ENCODE measurements at regions not wholly inside any gene's neighbourhood (a gene's known extent, or its start where the extent isn't known, plus 50 kb on each side); places are given as distances from the start of the nearest gene placed in this dataset.

DNA sequence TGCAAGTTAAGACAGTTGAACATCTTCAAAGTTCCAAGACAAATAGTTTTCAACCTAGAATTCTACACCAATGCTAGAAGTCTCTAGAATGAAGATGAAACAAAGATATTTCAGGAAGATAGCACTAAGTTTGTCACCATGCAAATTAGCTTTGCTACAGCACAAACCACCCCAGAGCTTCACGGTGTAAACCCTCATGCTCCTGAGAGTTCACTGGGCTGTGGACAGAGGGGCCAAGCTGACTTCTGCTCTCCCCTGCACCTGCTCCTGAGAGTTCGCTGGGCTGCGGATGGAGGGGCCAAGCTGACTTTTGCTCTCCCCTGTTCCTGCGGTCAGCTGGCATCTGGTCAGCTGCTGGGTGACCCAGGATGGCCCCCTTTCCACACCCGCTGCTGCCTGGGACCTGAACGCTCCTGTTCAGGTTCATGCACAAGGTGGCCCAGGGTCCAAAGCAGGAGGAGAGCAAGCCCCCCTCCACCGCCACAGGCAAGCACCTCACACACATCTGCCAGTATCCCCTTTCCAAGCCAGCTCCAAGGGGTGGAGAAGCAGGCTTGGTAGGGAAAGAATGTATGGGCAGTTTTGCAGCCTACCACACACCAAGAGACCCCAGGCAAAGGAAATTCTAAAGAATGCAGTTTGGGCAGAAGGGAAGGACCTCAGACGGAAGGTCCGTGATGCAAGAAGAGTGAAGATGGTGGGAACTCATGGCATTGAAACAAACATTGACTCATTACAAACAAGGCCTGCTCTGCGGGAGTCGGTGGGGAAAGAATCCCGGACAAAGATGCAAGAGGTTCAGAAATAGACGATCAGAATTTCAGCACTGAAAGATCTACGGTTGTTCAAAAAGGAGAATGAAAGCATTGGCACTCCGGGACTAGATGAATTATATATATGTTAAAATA lies 137.8 kb upstream of the PPP2R2D start:
- no peak for DNase-seq

DNA sequence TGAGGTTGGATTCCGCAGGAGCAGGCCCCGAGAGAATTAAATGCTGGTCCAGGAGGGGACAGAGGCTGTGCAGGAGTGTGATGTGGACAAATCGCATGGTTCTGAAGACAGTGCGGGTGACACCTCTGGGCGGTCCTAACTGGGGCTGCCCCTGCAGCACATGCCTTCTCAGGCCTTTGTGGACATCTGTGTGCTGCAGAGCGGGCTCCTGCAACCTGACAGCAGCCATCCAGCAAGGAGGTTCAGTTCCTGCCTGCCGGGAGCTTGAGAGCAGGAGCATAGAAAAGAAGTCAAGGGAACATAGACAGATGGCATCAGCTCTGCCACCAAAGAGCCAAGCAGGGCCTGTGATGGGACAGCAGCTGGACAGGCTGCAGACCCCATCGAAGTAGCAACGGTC lies 135.9 kb upstream of the PPP2R2D start:
- no peak for DNase-seq

DNA sequence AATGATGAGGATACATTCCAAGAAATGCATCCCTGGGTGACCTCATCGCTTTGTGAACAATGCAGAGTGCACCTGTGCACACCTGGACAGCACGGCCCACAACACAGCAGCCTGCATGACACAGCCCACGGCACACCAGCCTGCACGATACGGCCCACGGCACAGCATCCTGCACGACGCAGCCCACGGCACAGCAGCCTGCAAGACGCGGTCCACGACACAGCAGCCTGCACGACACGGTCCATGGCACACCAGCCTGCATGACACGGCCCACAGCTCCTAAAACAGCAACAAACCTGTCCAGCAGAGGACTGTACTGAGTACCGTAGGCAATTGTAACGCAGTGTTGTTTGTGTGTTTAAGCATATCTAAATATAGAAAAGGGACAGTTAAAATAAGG lies 134.7 kb upstream of the PPP2R2D start:
- no peak for DNase-seq

DNA sequence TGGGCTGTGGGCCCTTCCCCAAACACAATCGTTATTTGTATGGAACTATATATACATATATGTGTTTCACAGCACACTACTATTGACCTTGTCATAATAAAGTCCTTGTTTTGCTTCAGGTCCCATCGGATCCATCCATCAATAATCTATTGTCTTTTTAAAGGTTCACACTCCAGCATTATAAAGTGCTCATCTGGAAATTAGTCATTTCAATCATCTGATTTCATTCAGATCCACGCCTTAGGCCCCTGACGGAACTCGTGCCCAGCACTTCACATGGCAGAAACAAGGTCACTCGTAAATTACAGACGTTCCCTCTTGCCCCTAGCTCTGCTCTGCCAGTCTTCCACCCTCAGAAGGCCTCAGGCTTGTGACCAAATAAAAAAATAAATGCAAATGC lies 133.1 kb upstream of the PPP2R2D start:
- DNase-seq, result no peak

DNA sequence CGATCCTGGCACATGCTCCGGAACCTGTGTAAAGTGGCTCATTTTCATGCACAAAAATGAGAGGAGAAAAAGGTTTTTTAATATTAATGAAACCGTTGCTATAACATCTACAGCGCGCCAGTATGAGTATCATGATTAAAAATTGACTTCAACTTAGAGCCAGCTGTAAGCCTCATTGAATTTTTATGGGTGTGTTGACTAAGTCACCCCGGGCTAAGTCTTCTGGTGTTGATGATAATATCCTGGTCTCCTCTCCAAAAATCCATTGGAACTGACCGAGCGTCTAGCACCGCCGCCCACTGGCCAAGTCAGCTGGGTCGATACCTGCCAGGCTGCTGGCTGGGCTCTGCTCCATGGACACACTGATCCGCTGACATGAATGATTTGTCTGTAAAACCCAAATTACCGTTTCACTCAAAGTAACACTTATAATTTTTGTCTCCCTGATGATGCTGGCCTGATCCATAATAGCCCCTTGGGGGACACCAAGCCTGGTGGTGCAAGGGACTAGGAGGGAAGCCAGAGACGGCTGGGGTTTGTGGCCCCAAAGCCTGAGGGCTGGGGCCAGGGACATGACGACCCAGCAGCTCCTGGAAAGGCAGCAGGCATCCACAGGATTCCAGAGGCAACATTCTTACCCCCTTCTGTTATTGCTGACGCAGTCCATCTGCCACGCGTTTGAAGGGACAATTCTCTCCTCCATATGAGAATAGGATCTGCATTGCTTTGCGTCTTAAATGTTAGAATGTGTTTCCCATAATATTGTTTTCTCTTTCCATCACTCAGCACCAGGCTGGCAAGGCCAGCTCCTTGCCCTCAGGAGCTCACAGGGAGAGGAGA lies 131.0 kb upstream of the PPP2R2D start:
- DNase-seq, result no peak

DNA sequence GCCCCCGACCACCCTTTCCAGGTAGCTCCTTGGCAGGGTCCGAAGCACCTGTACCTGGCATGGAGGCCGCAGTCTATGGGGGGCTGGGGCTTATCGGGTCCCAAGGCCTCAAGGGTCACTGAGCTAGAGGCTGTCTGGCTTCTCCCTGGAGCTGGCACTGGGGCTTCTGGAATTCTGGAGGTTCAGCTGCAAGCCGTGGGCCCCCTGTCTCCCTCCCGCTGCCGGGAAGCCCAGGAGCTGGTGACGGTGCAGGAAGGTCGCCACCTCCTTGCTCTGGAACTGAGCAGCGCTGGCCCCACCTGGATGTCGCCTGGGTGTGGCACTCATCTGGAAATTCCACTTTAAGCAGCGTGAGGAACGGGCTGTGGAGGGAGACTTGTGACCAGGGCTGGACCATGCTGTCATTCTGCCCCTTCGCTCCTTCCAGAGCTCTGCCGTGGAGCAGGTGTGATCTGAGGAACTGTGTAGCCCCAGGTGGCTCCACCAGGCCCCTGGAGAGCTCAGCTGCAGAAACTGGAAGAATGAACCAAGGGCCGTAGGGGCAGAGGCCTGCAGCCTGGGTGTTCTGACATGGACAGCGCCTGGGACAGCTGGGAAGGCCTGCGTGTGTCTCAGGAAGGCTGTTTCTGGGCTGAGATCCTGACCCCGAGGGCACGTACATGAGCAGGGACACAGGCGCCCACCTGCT lies 129.7 kb upstream of the PPP2R2D start:
- DNase-seq, result no peak

DNA sequence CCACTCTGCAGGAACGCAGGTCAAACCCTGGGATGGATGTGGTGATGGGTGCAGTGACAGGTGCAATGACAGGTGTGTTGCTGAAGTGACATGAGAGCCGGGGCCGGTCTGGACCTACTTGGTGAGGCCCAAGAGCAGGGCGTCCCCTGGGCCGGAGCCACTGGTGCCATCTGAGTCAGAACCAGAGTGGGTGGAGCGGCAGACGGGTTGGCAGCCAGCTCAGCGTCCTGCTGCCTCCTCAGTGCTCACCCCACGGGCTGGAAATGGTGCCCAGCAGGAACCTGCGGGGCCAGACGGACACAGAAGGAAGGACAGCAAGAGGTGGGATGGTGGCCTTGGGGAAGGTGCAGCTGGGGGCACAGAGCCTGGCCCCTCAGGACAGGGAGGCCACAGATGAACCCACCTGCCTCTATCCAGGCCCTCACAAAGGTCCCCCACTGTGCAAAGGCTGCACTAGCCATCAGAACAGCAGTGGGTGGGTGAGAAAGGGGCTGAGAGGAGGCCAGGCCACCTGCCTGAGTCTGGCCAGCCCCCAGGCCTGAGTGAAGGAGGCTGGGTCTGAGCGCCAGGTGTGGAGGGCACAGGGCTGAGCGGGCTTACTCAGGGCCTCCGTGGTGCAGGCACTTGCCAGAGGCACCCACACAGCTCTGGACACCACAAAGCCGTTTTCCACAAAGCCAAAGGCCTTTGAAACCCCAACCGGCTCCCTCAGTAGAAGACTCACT lies 129.0 kb upstream of the PPP2R2D start:
- DNase-seq, result no peak

DNA sequence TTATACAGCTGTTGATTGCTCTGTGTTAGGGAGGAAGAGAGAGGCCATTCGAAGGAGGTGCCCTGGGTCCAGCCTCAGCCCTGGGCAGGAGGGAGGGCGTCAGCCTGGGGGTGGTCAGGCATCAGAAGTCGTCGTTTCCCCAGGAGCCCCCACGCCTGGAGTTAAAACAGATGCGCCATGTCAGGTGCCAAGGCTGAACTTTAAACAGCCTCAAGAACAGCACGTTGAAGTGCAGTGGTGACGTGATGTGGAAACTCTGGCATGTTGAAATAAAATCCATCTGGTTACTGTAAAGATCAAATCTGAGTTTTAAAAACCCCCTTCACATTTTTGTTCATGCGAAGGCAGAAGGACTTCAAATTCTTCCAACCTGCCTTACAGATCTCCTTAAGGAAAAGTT lies 128.4 kb upstream of the PPP2R2D start:
- DNase-seq, result no peak

DNA sequence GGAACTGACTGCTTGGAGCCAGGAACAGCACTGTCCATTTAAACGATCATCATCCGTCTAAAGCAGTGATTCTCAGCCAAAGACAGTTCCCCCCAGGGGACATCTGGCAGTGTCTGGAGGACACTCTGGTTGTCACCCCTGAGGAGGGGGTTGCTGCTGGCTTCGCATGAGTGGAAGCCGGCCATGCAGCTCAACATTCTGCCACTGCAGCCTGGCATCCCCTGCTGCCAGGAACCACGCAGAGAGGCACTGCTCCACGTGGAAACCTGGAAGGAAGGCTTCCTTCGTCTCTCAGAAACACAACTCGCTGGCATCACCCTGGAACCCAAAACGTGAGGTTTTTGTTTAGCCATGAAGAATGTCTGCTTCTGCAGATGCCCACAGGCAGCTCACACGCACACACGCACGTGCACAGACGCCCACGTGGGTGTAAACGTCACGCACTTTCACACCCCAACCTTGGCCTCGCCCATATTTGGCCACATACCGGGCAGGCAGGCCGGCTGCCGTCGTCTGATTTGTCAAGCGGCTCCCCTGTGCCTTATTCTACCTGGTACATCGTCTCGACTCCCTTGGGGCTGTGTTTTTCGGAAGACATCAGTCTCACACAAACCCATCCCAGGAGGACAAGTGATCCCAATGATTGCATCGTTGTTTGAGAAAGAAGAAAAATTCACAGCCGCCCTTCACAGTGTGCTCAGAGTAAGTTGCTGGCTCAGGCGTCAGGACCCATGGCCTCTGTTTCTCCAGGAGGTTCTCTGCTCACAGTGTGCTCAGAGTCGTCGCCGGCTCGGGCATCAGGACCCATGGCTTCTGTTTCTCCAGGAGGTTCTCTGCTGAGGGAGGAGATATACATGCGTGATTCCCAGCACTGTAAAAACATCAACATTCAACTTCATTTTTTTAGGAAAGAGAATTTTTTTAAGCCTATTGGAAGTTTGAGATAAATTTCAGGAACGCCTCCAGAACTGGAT lies 127.2 kb upstream of the PPP2R2D start:
- no peak for DNase-seq

DNA sequence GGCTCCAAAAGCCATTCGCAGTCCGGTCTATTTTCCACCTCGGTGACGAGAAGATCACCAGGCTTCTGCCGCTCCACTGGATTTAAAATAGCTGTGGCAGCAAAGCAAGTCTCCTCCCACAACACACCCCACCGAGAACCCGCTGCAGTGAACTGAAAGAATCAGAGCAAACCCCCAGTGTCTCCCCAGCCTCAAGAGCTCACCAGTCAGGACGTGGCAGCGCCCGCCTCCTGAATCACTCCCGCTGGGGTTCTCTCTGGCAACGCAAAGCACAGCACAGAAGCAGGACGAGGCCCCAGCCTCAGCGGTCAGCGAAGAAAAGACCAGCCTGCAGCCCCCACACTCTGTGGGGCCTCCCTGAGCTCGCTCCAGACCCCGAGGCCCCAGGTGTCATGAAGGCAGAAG lies 126.1 kb upstream of the PPP2R2D start:
- DNase-seq, result no peak

DNA sequence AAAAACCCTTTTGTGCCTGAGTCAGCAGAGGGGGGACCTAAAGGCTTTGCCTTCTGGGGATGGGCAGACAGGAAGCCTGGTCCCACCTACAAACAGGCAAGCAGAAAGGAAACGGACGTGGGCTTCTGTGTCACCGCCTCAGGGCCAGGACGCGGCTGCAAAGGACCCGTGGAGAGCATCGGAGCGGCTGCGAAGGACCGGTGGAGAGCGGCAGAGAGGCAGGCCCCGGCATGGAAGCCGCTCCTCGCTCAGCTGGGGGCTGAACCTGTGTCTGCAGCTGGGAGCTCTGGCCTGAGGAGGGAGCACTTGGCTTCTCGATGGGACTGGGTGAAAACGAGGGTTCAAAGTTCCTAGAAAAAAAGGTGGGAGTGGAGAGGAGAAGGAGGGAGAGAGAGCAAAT lies 125.4 kb upstream of the PPP2R2D start:
- DNase-seq, result no peak

DNA sequence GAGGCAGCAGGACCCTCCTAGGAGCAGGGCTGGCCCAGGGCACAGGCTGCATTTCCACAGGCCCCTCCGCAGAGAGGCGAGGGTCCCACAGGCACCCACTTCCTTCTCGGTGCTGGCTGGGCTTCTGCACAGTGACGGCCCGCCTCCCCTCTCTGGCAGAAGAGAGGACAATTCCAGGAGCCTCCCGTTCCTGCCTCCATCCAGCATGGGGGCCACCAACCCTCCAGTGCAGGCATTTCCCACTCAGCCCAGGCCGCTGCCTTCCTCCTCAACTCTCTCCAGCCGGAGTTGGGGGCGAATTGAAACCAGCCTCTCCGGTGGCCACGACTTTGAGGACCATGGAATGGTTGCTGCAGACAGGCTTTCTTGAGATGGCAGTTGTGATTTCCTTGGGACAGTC lies 125.0 kb upstream of the PPP2R2D start:
- no peak for DNase-seq

DNA sequence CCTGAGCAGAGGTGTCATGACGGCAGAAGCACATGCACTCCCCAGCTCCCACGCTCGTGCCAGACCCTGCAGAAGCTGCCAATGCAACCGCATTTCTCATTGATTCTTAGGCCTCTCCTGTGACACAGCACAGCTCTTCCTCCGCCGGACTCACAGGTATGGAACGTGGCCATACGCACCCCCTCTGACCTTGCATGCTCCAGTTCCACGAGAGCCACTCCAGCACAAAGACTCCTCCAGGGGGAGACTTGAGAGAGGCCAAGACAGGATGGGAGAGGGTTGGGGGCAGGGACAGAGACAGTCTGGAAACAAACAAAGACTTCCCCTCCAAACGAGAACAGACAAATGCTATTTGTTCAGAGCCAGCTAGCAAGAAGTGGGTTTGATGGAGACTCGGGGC lies 124.3 kb upstream of the PPP2R2D start:
- DNase-seq, result no peak

DNA sequence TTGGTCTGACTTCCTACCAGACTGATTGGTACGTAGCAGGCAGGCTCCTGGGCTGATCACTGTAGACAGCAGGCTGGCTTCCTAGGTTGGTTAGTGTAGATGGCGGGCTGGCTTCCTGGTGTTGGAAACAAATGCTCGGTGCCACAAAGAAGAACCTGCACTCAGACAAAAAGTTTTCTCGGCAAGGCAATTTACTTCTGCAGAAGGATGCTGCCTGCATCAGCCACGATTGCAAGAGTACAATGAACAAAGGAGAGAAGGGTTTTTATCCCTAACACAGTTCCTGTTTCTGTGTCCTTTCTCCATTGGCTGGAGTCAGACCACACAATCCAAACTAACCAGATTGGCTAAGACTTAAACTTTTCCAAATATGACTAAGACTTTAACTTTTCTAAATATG lies 123.6 kb upstream of the PPP2R2D start:
- no peak for DNase-seq

DNA sequence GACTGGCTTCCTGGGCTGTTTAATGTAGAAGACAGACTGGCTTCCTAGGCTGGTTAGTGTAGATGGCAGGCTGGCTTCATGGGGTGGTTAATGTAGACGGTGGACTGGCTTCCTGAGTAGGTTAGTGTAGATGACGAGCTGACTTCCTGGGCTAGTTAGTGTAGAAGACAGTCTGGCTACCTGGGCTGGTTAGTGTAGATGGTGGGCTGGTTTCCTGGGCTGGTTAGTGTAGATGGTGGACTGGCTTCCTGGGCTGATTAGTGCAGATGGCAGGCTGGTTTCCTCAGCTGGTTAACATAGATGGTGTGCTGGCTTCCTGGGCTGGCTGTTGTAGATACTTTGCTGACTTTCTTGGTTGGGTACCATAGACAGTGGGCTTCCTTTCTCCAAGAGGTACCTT lies 122.9 kb upstream of the PPP2R2D start:
- no peak for DNase-seq

DNA sequence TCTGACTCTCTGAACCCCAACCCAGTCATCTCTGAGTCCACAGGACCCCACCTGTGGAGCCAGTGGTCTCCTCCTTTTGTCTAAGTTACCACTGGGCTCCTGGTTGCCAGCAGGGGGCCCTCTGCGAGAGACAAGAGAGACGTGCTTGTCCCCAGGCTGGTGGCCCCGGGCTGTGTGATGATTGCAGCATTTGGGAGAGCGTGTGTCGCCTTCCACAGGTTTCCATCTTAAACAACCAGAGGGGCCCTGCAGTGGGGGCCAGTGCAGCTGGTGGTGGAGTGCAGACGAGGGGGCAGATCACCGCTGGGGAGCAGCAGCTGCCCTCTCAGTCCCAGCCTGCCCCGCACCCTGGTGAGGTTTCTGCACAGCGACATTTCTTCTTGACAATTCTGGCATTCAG lies 122.4 kb upstream of the PPP2R2D start:
- DNase-seq, result no peak

DNA sequence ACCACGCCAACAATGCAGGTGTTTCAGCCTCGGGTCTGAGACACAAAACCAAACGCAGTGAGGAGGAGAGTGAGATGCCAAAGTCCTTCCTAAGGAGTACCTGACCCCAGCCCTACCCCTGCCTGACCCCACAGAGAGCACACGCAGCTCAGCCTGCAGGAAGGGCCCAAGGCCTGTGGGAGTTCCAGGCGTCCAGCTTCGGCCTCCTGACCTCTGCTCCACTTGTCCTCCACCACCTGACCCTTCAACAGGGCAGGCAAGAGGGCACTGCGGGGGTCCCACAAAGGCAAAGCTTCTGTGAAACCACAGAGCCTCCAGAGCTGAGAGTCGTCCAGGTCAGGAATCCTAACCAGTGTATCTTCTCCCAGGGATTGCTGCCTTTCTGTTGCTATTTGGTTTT lies 122.0 kb upstream of the PPP2R2D start:
- no peak for DNase-seq

DNA sequence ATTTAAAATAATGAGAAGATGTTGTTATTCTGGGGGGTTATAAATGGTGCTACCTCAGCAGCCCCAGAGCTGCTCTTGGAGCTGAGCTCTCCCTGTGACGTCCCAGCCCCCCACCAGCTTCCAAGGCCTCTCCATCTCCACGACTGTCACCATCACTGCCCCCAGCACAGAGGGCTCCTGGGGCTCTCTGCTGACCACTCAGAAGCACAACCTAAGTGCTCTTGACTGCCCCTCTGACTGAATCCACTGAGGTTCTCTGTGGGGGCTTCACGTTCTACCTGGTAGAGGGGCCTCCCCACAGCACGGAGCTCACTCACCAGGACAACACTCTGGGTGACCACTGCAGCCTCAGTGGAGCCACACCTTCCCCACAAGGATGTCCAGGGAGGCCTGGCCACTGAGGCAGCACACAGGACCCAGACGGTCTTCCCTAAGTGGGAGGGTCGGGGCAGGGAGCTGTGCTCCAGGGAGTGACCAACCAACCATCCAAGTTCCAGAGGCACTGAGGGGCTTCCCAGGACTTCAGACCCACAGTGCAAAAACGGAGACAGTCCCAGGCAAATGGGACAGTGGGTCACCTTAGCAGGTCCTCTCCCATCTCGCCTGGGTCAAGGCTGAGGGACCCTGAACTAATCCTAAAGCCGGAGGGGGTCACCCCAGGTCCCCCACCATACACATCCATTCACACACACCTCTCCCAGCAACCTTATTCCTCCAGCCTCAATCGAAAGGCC lies 121.0 kb upstream of the PPP2R2D start:
- DNase-seq, result no peak

DNA sequence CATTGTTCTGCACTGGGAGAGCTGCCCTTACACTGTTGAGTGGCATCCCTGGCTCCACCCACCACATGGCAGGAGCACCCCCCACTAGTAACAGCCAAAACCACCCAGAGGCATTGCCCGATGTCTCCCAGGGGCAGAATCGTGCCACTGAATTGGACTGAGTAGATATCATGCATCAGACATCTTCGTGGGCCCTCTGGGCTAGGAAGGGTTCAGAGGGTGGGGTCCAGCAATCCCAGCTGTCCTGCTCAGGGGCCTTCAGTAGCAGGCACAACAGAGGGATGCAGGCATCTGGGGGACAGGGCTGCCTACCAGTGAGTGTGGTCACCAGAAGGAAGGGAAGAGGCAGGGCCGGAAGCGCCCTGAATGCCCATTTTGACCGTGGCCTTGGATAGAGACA lies 119.7 kb upstream of the PPP2R2D start:
- DNase-seq, result no peak

DNA sequence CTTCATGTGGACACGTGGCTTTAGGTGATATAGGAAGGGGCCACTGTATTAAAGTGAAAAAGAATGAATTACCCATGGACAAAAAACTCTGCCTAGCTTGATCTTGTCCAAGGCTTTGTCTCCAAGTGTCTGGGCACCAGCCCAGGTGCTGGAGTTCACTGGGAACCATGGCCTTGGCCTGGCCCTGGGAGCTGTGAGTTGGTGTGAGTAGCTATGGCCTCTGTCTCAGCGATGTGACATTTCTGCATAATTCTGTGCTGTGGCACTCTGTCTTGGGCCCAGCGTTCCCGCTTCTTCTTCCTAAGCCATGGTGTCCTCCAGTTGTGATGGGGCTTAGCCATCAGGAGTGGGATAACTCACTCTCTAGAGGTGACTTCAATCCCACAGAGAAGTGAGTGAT lies 119.0 kb upstream of the PPP2R2D start:
- DNase-seq, result no peak
